ENCODE measurements at regions not wholly inside any gene's neighbourhood (a gene's known extent, or its start where the extent isn't known, plus 50 kb on each side); places are given as distances from the start of the nearest gene placed in this dataset.
A peak's percentile ranks its signal among the peaks of the same experiment; 100 is the strongest.

GRCh38 chr10:88138319-88138848 is 275.0 kb downstream of the PTEN start:
- H3K4me1 ChIP-seq (ENCODE audit: low read depth, poor library complexity, severe bottlenecking): peaks cover 51% of the 10 kb centered on the region
- H3K4me2 ChIP-seq: peak overlapping the region; percentile 56
- no peaks in the 10 kb centered on the region for H3K36me3 ChIP-seq (ENCODE audit: insufficient read depth)
- H3K9ac ChIP-seq: no peak overlapping the region
- no peaks in the 10 kb centered on the region for H3K79me2 ChIP-seq (ENCODE audit: insufficient read depth, low read depth)
- no peaks in the 10 kb centered on the region for H3K27me3 ChIP-seq (ENCODE audit: insufficient read depth, low read depth)
- H3K4me3 ChIP-seq (IDR thresholded peaks at IDR 0.05; ENCODE audit: insufficient read depth, low read depth, low read length): no peak overlapping the region
- H2AFZ ChIP-seq (ENCODE audit: low read depth): no peak overlapping the region
- H3K27ac ChIP-seq: no peak overlapping the region
- H4K20me1 ChIP-seq (ENCODE audit: insufficient read depth): no peaks in the 10 kb centered on the region
- TF ChIP-seq CTCF (conservative IDR thresholded peaks at IDR 0.05; ENCODE audit: low read depth, low read length): no peak

GRCh38 chr10:88147000-88147798 is 283.8 kb downstream of the PTEN start:
- Histone ChIP-seq H3K36me3 (ENCODE audit: insufficient read depth) (no peaks in the 10 kb centered on the region), H3K4me3 (IDR thresholded peaks at IDR 0.05; ENCODE audit: insufficient read depth, low read depth, low read length) (no peak overlapping the region), H3K4me1 (ENCODE audit: low read depth, poor library complexity, severe bottlenecking) (no peaks in the 10 kb centered on the region), H2AFZ (ENCODE audit: low read depth) (no peak overlapping the region), H3K79me2 (ENCODE audit: insufficient read depth, low read depth) (no peaks in the 10 kb centered on the region), H3K27ac (no peak overlapping the region), H3K9ac (no peak overlapping the region), H3K27me3 (ENCODE audit: insufficient read depth, low read depth) (no peaks in the 10 kb centered on the region), H3K4me2 (no peak overlapping the region), H4K20me1 (ENCODE audit: insufficient read depth) (no peaks in the 10 kb centered on the region)
- no peak for TF ChIP-seq CTCF (conservative IDR thresholded peaks at IDR 0.05; ENCODE audit: low read depth, low read length)

- H3K4me2 ChIP-seq: no peak overlapping the region
- no peak for TF ChIP-seq CTCF (conservative IDR thresholded peaks at IDR 0.05; ENCODE audit: low read depth, low read length)
- no peak overlapping the region for H3K27ac ChIP-seq
- no peak overlapping the region for H3K9ac ChIP-seq
- H3K27me3 ChIP-seq (ENCODE audit: insufficient read depth, low read depth): no peaks in the 10 kb centered on the region
- no peak overlapping the region for H3K4me3 ChIP-seq (IDR thresholded peaks at IDR 0.05; ENCODE audit: insufficient read depth, low read depth, low read length)
- no peaks in the 10 kb centered on the region for H3K79me2 ChIP-seq (ENCODE audit: insufficient read depth, low read depth)
- no peaks in the 10 kb centered on the region for H4K20me1 ChIP-seq (ENCODE audit: insufficient read depth)
- H2AFZ ChIP-seq (ENCODE audit: low read depth): no peak overlapping the region
- no peaks in the 10 kb centered on the region for H3K4me1 ChIP-seq (ENCODE audit: low read depth, poor library complexity, severe bottlenecking)
- H3K36me3 ChIP-seq (ENCODE audit: insufficient read depth): no peaks in the 10 kb centered on the region
Observed at GRCh38 chr10:88149906-88150305, 286.5 kb downstream of the PTEN start.

- Histone ChIP-seq H3K4me1 (ENCODE audit: low read depth, poor library complexity, severe bottlenecking) (no peaks in the 10 kb centered on the region), H3K27ac (no peak overlapping the region), H3K27me3 (ENCODE audit: insufficient read depth, low read depth) (no peaks in the 10 kb centered on the region), H4K20me1 (ENCODE audit: insufficient read depth) (no peaks in the 10 kb centered on the region), H3K4me3 (IDR thresholded peaks at IDR 0.05; ENCODE audit: insufficient read depth, low read depth, low read length) (no peak overlapping the region), H3K9ac (no peak overlapping the region), H3K79me2 (ENCODE audit: insufficient read depth, low read depth) (no peaks in the 10 kb centered on the region), H3K36me3 (ENCODE audit: insufficient read depth) (no peaks in the 10 kb centered on the region), H2AFZ (ENCODE audit: low read depth) (no peak overlapping the region), H3K4me2 (no peak overlapping the region)
- TF ChIP-seq CTCF (conservative IDR thresholded peaks at IDR 0.05; ENCODE audit: low read depth, low read length): no peak
Observed at GRCh38 chr10:88150339-88150738, 286.9 kb downstream of the PTEN start.
